Muscle of leg (tissue), 3 donors: ENCODE measurements at regions not wholly inside any gene's neighbourhood (a gene's known extent, or its start where the extent isn't known, plus 50 kb on each side); places are given as distances from the start of the nearest gene placed in this dataset.

ENCODE experiments used
- DNase-seq: peaks from one replicate; pipeline ENCODE4 v3.0.0; 2013
- H3K27ac ChIP-seq: one replicate; pipeline ENCODE4 v1.5.1; 2013; ENCODE audit warnings: mild to moderate bottlenecking, low read length, control low read depth
- H3K27me3 ChIP-seq: one replicate; pipeline ENCODE4 v1.6.1; 2013; ENCODE audit warnings: low read length; ENCODE audit not compliant: control insufficient read depth, insufficient read depth
- H3K36me3 ChIP-seq: one replicate; pipeline ENCODE4 v1.6.1; 2013; ENCODE audit warnings: low read length; ENCODE audit not compliant: control insufficient read depth, insufficient read depth
- H3K4me1 ChIP-seq: one replicate; pipeline ENCODE4 v1.6.1; 2013; ENCODE audit warnings: low read length; ENCODE audit not compliant: control insufficient read depth, insufficient read depth
- H3K4me3 ChIP-seq: one replicate; pipeline ENCODE4 v1.5.1; 2013; ENCODE audit warnings: low read length, control low read depth
- H3K9me3 ChIP-seq: replicated peaks from 2 replicates; pipeline ENCODE4 v1.6.1; 2013; ENCODE audit warnings: low read depth, low read length; ENCODE audit not compliant: control insufficient read depth
- WGBS: methylation state at CpG from one replicate; pipeline ENCODE4 v1.1.5; 2013; ENCODE audit warnings: missing lambda C conversion rate; ENCODE audit not compliant: insufficient coverage; 5-methylcytosine and 5-hydroxymethylcytosine counted together

GRCh38 chr22:48834404-48834803, 993.3 kb downstream of the BRD1 start:
- no CpG with 5 or more reads among the region's 5 CpGs for WGBS
- Histone ChIP-seq H3K4me1 (no peaks in the 10 kb centered on the region), H3K27ac (no peak overlapping the region), H3K4me3 (no peak overlapping the region), H3K9me3 (peaks cover 2% of the 10 kb centered on the region), H3K36me3 (no peaks in the 10 kb centered on the region), H3K27me3 (peaks cover 6% of the 10 kb centered on the region)
- DNase-seq, result no peak

- Histone ChIP-seq H3K27me3 (peaks cover 6% of the 10 kb centered on the region), H3K4me3 (no peak overlapping the region), H3K4me1 (no peaks in the 10 kb centered on the region), H3K36me3 (no peaks in the 10 kb centered on the region), H3K27ac (no peak overlapping the region), H3K9me3 (peaks cover 2% of the 10 kb centered on the region)
- WGBS, result no CpG with 5 or more reads among the region's 4 CpGs
- DNase-seq, result no peak
These were observed 995.1 kb downstream of the BRD1 start for GRCh38 chr22:48832592-48832991.

- WGBS, result 78% methylated on average over 5 of the region's 6 CpGs
- Histone ChIP-seq H3K27ac (no peak overlapping the region), H3K36me3 (no peaks in the 10 kb centered on the region), H3K27me3 (peaks cover 12% of the 10 kb centered on the region), H3K9me3 (peaks cover 2% of the 10 kb centered on the region), H3K4me3 (no peak overlapping the region), H3K4me1 (peaks cover 3% of the 10 kb centered on the region)
- no peak for DNase-seq
These were observed 997.8 kb downstream of the BRD1 start for GRCh38 chr22:48829908-48830307.

- DNase-seq, result no peak
- H3K9me3 ChIP-seq, result peaks cover 2% of the 10 kb centered on the region
- 60% methylated on average over 1 of the region's 5 CpGs for WGBS
- peaks cover 4% of the 10 kb centered on the region for H3K4me1 ChIP-seq
- H3K4me3 ChIP-seq, result no peak overlapping the region
- peaks cover 14% of the 10 kb centered on the region for H3K27me3 ChIP-seq
- no peaks in the 10 kb centered on the region for H3K36me3 ChIP-seq
- no peak overlapping the region for H3K27ac ChIP-seq
These were observed 999.0 kb downstream of the BRD1 start for GRCh38 chr22:48828688-48829087.

GRCh38 chr22:48827904-48828555, 999.6 kb downstream of the BRD1 start:
- Histone ChIP-seq H3K27me3 (peaks cover 14% of the 10 kb centered on the region), H3K4me3 (no peak overlapping the region), H3K27ac (no peak overlapping the region), H3K4me1 (peaks cover 4% of the 10 kb centered on the region), H3K9me3 (peaks cover 2% of the 10 kb centered on the region), H3K36me3 (no peaks in the 10 kb centered on the region)
- WGBS, result 54% methylated on average over 14 of the region's 18 CpGs
- no peak for DNase-seq

GRCh38 chr22:48827268-48827846, 1000.3 kb downstream of the BRD1 start:
- no peak for DNase-seq
- Histone ChIP-seq H3K4me3 (no peak overlapping the region), H3K9me3 (no peaks in the 10 kb centered on the region), H3K36me3 (no peaks in the 10 kb centered on the region), H3K27me3 (peaks cover 12% of the 10 kb centered on the region), H3K4me1 (peaks cover 4% of the 10 kb centered on the region), H3K27ac (no peak overlapping the region)
- WGBS, result 53% methylated on average over 11 of the region's 18 CpGs

- peaks cover 12% of the 10 kb centered on the region for H3K27me3 ChIP-seq
- H3K4me1 ChIP-seq, result peaks cover 4% of the 10 kb centered on the region
- no peaks in the 10 kb centered on the region for H3K9me3 ChIP-seq
- no peaks in the 10 kb centered on the region for H3K36me3 ChIP-seq
- 79% methylated on average over 8 of the region's 9 CpGs for WGBS
- H3K4me3 ChIP-seq, result no peak overlapping the region
- DNase-seq, result no peak
- H3K27ac ChIP-seq, result no peak overlapping the region
These were observed 1001.1 kb downstream of the BRD1 start for GRCh38 chr22:48826546-48826945.

GRCh38 chr22:48825802-48826520, 1001.7 kb downstream of the BRD1 start:
- H3K36me3 ChIP-seq, result no peaks in the 10 kb centered on the region
- H3K9me3 ChIP-seq, result no peaks in the 10 kb centered on the region
- no peak overlapping the region for H3K27ac ChIP-seq
- no peak for DNase-seq
- peaks cover 12% of the 10 kb centered on the region for H3K27me3 ChIP-seq
- peaks cover 4% of the 10 kb centered on the region for H3K4me1 ChIP-seq
- H3K4me3 ChIP-seq, result no peak overlapping the region
- WGBS, result 72% methylated on average over 25 of the region's 25 CpGs

- no peaks in the 10 kb centered on the region for H3K36me3 ChIP-seq
- WGBS, result 30% methylated on average over 17 of the region's 23 CpGs
- DNase-seq, result no peak
- H3K4me3 ChIP-seq, result no peak overlapping the region
- H3K27me3 ChIP-seq, result peaks cover 18% of the 10 kb centered on the region
- H3K4me1 ChIP-seq, result peaks cover 4% of the 10 kb centered on the region
- no peaks in the 10 kb centered on the region for H3K9me3 ChIP-seq
- no peak overlapping the region for H3K27ac ChIP-seq
These were observed 1002.7 kb downstream of the BRD1 start for GRCh38 chr22:48824712-48825651.

- no peaks in the 10 kb centered on the region for H3K9me3 ChIP-seq
- 59% methylated on average over 11 of the region's 12 CpGs for WGBS
- no peak for DNase-seq
- no peak overlapping the region for H3K27ac ChIP-seq
- no peaks in the 10 kb centered on the region for H3K36me3 ChIP-seq
- no peak overlapping the region for H3K4me3 ChIP-seq
- peaks cover 4% of the 10 kb centered on the region for H3K4me1 ChIP-seq
- peaks cover 18% of the 10 kb centered on the region for H3K27me3 ChIP-seq
These were observed 1003.7 kb downstream of the BRD1 start for GRCh38 chr22:48823941-48824340.
